A549 (cell line): ENCODE measurements at regions not wholly inside any gene's neighbourhood (a gene's known extent, or its start where the extent isn't known, plus 50 kb on each side); places are given as distances from the start of the nearest gene placed in this dataset.

Experiments
- ATAC-seq, 2 experiments: fragments of 200-7000 bp in 1 of 2; fragments of >200 bp in 1 of 2; cut with Nextera tagmentation in 1 of 2; cut with Tn5 transposase in 1 of 2; 3 replicates each; pipeline versions ENCODE4 v1.8.0 to v1.9.1; 2018 to 2020; ENCODE audit warnings: mild to moderate bottlenecking in 1 of 2, moderate library complexity in 1 of 2
- CTCF ChIA-PET: fragments of 300-600 bp; sonication (Branson Sonifier 250); formaldehyde crosslinking; extraction: SDS; loops from one replicate; lab custom pipeline; 2021; ENCODE audit warnings: antibody characterized with exemption, inconsistent platforms; lab: Yijun Ruan, JAX
- POLR2A ChIA-PET: fragments of 350-600 bp; formaldehyde crosslinking; extraction: SDS; loops from one replicate; lab custom pipeline; 2021; ENCODE audit warnings: antibody characterized with exemption, inconsistent platforms; lab: Yijun Ruan, JAX
- DNase-seq, 2 experiments: peaks; one replicate each; pipeline versions ENCODE4 v3.0.0 to v3.0.0-alpha.2; 2011 to 2016; ENCODE audit warnings: low read depth in 1 of 2, low spot score in 1 of 2
- FAIRE-seq: peaks from 2 replicates; lab custom pipeline; 2011; peaks lifted over from hg19 to GRCh38; lab: Jason Lieb, UNC
- H3K27ac ChIP-seq, 2 experiments: fragments of >200 bp; sonication (Bioruptor Twin); formaldehyde crosslinking; 3 replicates each; pipeline ENCODE4 v1.5.1; 2016 to 2017
- H3K4me1 ChIP-seq: fragments of >200 bp; sonication (Bioruptor Twin); formaldehyde crosslinking; 3 replicates; pipeline ENCODE4 v1.6.1; 2016
- H3K4me2 ChIP-seq: fragments of >200 bp; sonication (Bioruptor Twin); formaldehyde crosslinking; 3 replicates; pipeline ENCODE4 v1.6.1; 2016
- H3K4me3 ChIP-seq: fragments of >200 bp; sonication (Bioruptor Twin); formaldehyde crosslinking; 3 replicates; pipeline ENCODE4 v1.5.1; 2016
- H3K9me3 ChIP-seq: fragments of >200 bp; sonication (Bioruptor Twin); formaldehyde crosslinking; 3 replicates; pipeline ENCODE4 v1.6.1; 2016
- ATOH8 ChIP-seq: fragments of 250-450 bp; sonication (Bioruptor Pico); IDR thresholded peaks from 2 replicates; pipeline ENCODE4 v1.5.0; 2020; ENCODE audit warnings: low read depth, mild to moderate bottlenecking, moderate library complexity
- BCL3 ChIP-seq: fragments of >200 bp; sonication (Bioruptor Twin); formaldehyde crosslinking; IDR thresholded peaks from 3 replicates; pipeline ENCODE4 v1.6.1; 2016
- CBX8 ChIP-seq: fragments of 200-600 bp; sonication (generic); IDR thresholded peaks from 2 replicates; pipeline ENCODE4 v1.6.1; 2016
- CTCF ChIP-seq: fragments of >200 bp; sonication (Bioruptor Twin); formaldehyde crosslinking; IDR thresholded peaks from 3 replicates; pipeline ENCODE4 v1.5.1; 2016
- E2F6 ChIP-seq: IDR thresholded peaks from 2 replicates; pipeline ENCODE4 v1.6.1; 2012; ENCODE audit warnings: low read depth, borderline replicate concordance
- EHF ChIP-seq: fragments of 250-450 bp; sonication (Bioruptor Pico); IDR thresholded peaks from 2 replicates; pipeline ENCODE4 v1.5.0; 2020; ENCODE audit warnings: mild to moderate bottlenecking
- EHMT2 ChIP-seq: fragments of 200-600 bp; sonication (generic); IDR thresholded peaks from 2 replicates; pipeline ENCODE4 v1.6.1; 2016; ENCODE audit warnings: antibody characterized with exemption, low read depth, mild to moderate bottlenecking, moderate library complexity
- ELK1 ChIP-seq: fragments of 150-350 bp; IDR thresholded peaks from 2 replicates; pipeline ENCODE4 v1.6.1; 2014; ENCODE audit warnings: low read depth, mild to moderate bottlenecking, low read length
- EP300 ChIP-seq, 2 experiments: fragments of >200 bp; sonication (Bioruptor Twin); formaldehyde crosslinking; IDR thresholded peaks; 2 replicates in 1 of 2; 3 replicates in 1 of 2; pipeline ENCODE4 v1.6.1; 2016 to 2017
- ESRRA ChIP-seq: fragments of 150-350 bp; IDR thresholded peaks from 2 replicates; pipeline ENCODE4 v1.6.1; 2014; ENCODE audit warnings: mild to moderate bottlenecking, low read length, borderline replicate concordance
- HDAC2 ChIP-seq: fragments of 200-600 bp; sonication (generic); IDR thresholded peaks from 2 replicates; pipeline ENCODE4 v1.6.1; 2016
- HOXB5 ChIP-seq: fragments of 250-450 bp; sonication (Bioruptor Pico); IDR thresholded peaks from 2 replicates; pipeline ENCODE4 v1.5.0; 2020; ENCODE audit warnings: mild to moderate bottlenecking, moderate library complexity
- JUNB ChIP-seq: fragments of >200 bp; sonication (Bioruptor Twin); formaldehyde crosslinking; IDR thresholded peaks from 2 replicates; pipeline ENCODE4 v1.6.1; 2016
- MYC ChIP-seq: IDR thresholded peaks from 2 replicates; pipeline ENCODE4 v1.6.1; 2012; ENCODE audit warnings: mild to moderate bottlenecking, inconsistent platforms, low read length, improper control_type of control experiment, borderline replicate concordance
- NFE2L2 ChIP-seq: fragments of 150-350 bp; conservative IDR thresholded peaks from 2 replicates; pipeline ENCODE4 v1.6.1; 2014; ENCODE audit warnings: low read length
- PBX3 ChIP-seq: IDR thresholded peaks from 2 replicates; pipeline ENCODE4 v1.6.1; 2012
- PHF8 ChIP-seq: fragments of 200-600 bp; sonication (generic); IDR thresholded peaks from 2 replicates; pipeline ENCODE4 v1.6.1; 2016; ENCODE audit warnings: low read depth, mild to moderate bottlenecking, antibody characterized with exemption, moderate library complexity, borderline replicate concordance
- RARB ChIP-seq: fragments of 250-450 bp; sonication (Bioruptor Pico); IDR thresholded peaks from 2 replicates; pipeline ENCODE4 v1.8.0; 2021; ENCODE audit warnings: mild to moderate bottlenecking, moderate library complexity
- RCOR1 ChIP-seq: fragments of 150-350 bp; IDR thresholded peaks from 2 replicates; pipeline ENCODE4 v1.6.1; 2014; ENCODE audit warnings: antibody characterized with exemption, low read length, low read depth
- REST ChIP-seq: fragments of 200-600 bp; sonication (generic); IDR thresholded peaks from 2 replicates; pipeline ENCODE4 v1.6.1; 2016; ENCODE audit warnings: antibody characterized with exemption, mild to moderate bottlenecking, moderate library complexity
- RNF2 ChIP-seq: fragments of 200-600 bp; sonication (generic); IDR thresholded peaks from 2 replicates; pipeline ENCODE4 v1.6.1; 2016; ENCODE audit warnings: low read depth, mild to moderate bottlenecking, antibody characterized with exemption, moderate library complexity, borderline replicate concordance
- SMC3 ChIP-seq: fragments of >200 bp; sonication (Bioruptor Twin); formaldehyde crosslinking; IDR thresholded peaks from 3 replicates; pipeline ENCODE4 v1.6.1; 2018; ENCODE audit warnings: inconsistent platforms
- SREBF2 ChIP-seq: fragments of 450-650 bp; IDR thresholded peaks from 2 replicates; pipeline ENCODE4 v1.6.1; 2014; ENCODE audit warnings: mild to moderate bottlenecking, moderate library complexity
- TFCP2L1 ChIP-seq: fragments of 250-450 bp; sonication (Bioruptor Pico); IDR thresholded peaks from 2 replicates; pipeline ENCODE4 v1.5.0; 2021; ENCODE audit warnings: mild to moderate bottlenecking
- ZNF302 ChIP-seq: fragments of 250-450 bp; sonication (Bioruptor Pico); IDR thresholded peaks from 2 replicates; pipeline ENCODE4 v1.9.0; 2021; ENCODE audit warnings: inconsistent platforms, mild to moderate bottlenecking, moderate library complexity
- WGBS: methylation state at CpG from one replicate; pipeline ENCODE4 v1.1.6; 2017; ENCODE audit errors: missing lambda C conversion rate; 5-methylcytosine and 5-hydroxymethylcytosine counted together

- no peak for FAIRE-seq
- Histone ChIP-seq H3K27ac (no peak overlapping the region), H3K4me3 (no peak overlapping the region), H3K9me3 (no peaks in the 10 kb centered on the region), H3K4me2 (no peak overlapping the region), H3K4me1 (no peaks in the 10 kb centered on the region)
- ChIA-PET CTCF (no interaction called here), POLR2A (no interaction called here)
- TF ChIP-seq SREBF2 (no peak), HOXB5 (no peak), RNF2 (no peak), TFCP2L1 (CRISPR knock-in tag) (no peak), ESRRA (no peak), MYC (no peak), JUNB (no peak), HDAC2 (no peak), PBX3 (no peak), ATOH8 (CRISPR knock-in tag) (no peak), NFE2L2 (no peak), SMC3 (no peak), BCL3 (no peak), ELK1 (no peak)
- 45% methylated on average over 4 of the region's 4 CpGs for WGBS
- no peak for ATAC-seq
- no peak for DNase-seq
Observed at GRCh38 chr9:2531481-2531880, 90.1 kb upstream of the VLDLR start.

- ChIA-PET POLR2A (no interaction called here), CTCF (no interaction called here)
- Histone ChIP-seq H3K27ac (no peak overlapping the region), H3K4me2 (no peak overlapping the region), H3K4me3 (no peak overlapping the region), H3K4me1 (no peaks in the 10 kb centered on the region), H3K9me3 (no peaks in the 10 kb centered on the region)
- FAIRE-seq (no peak), ATAC-seq (no peak), DNase-seq (no peak)
- 46% methylated on average over 2 of the region's 2 CpGs for WGBS
- no peak for TF ChIP-seq ZNF302
- no peak for TF ChIP-seq TFCP2L1 (CRISPR knock-in tag)
- no peak for TF ChIP-seq CBX8
- no peak for TF ChIP-seq EP300 (IDR thresholded peaks at IDR 0.05)
- no peak for TF ChIP-seq ESRRA
- no peak for TF ChIP-seq CTCF
- TF ChIP-seq PHF8 = no peak
- TF ChIP-seq EHMT2 = no peak
- TF ChIP-seq EHF = no peak
- TF ChIP-seq RCOR1 = no peak
- no peak for TF ChIP-seq RARB (CRISPR knock-in tag)
- TF ChIP-seq SREBF2 = no peak
- TF ChIP-seq PBX3 = no peak
- no peak for TF ChIP-seq E2F6
- TF ChIP-seq REST = no peak
Observed at GRCh38 chr9:2536511-2536910, 85.1 kb upstream of the VLDLR start.
